Glutamatergic neuron (in vitro differentiated cells): ENCODE measurements at regions not wholly inside any gene's neighbourhood (a gene's known extent, or its start where the extent isn't known, plus 50 kb on each side); places are given as distances from the start of the nearest gene placed in this dataset.

ENCODE experiments used
- DNase-seq: peaks from one replicate; pipeline ENCODE4 v3.0.0; 2022
- H3K27ac Mint-ChIP-seq: one replicate; pipeline ENCODE4 v1.8.0; 2020; ENCODE audit warnings: mild to moderate bottlenecking, mixed read lengths, inconsistent platforms; ENCODE audit not compliant: unreplicated experiment
- H3K27me3 Mint-ChIP-seq: one replicate; pipeline ENCODE4 v1.8.0; 2020; ENCODE audit warnings: mild to moderate bottlenecking, moderate library complexity, mixed read lengths, inconsistent platforms; ENCODE audit not compliant: unreplicated experiment
- H3K36me3 Mint-ChIP-seq: one replicate; pipeline ENCODE4 v1.8.0; 2020; ENCODE audit warnings: mild to moderate bottlenecking, mixed read lengths, inconsistent platforms; ENCODE audit not compliant: unreplicated experiment
- H3K4me1 Mint-ChIP-seq: one replicate; pipeline ENCODE4 v1.8.0; 2020; ENCODE audit warnings: mild to moderate bottlenecking, low read depth, mixed read lengths, inconsistent platforms; ENCODE audit not compliant: unreplicated experiment
- H3K4me3 Mint-ChIP-seq: one replicate; pipeline ENCODE4 v1.8.0; 2020; ENCODE audit warnings: mild to moderate bottlenecking, mixed read lengths, inconsistent platforms; ENCODE audit not compliant: unreplicated experiment
- H3K9me3 Mint-ChIP-seq: one replicate; pipeline ENCODE4 v1.8.0; 2020; ENCODE audit warnings: mild to moderate bottlenecking, moderate library complexity, mixed read lengths, inconsistent platforms; ENCODE audit not compliant: unreplicated experiment
- CTCF ChIP-seq: fragments of 200-600 bp; sonication (generic); IDR thresholded peaks from one replicate; pipeline ENCODE4 v1.5.0; 2021; ENCODE audit not compliant: partially characterized antibody, unreplicated experiment

DNA sequence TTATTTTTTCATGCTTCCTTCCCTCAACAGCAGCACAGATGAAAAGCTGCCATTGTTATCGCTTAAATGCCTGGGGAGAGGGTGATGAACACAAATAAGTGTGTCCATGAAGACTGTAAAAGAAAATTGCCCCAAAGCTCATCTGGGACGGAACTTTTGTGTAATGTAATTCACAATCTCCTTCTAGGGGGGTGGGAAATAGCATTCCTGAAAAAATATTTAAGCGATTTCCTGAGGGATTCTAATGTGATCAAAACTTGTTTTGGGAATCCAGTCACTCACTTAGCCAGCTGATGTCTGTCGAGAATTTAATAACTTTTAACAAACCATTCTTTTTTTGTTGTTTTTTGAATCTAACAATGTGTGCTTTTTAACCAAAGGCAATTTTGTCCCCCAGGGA, 427.9 kb downstream of the PLCL1 start:
- no peak overlapping the region for H3K4me3 Mint-ChIP-seq
- H3K9me3 Mint-ChIP-seq, result no peaks in the 10 kb centered on the region
- H3K27ac Mint-ChIP-seq, result no peak overlapping the region
- no peak for DNase-seq
- TF ChIP-seq CTCF, result no peak
- H3K36me3 Mint-ChIP-seq, result no peaks in the 10 kb centered on the region
- no peaks in the 10 kb centered on the region for H3K4me1 Mint-ChIP-seq
- H3K27me3 Mint-ChIP-seq, result no peaks in the 10 kb centered on the region

DNA sequence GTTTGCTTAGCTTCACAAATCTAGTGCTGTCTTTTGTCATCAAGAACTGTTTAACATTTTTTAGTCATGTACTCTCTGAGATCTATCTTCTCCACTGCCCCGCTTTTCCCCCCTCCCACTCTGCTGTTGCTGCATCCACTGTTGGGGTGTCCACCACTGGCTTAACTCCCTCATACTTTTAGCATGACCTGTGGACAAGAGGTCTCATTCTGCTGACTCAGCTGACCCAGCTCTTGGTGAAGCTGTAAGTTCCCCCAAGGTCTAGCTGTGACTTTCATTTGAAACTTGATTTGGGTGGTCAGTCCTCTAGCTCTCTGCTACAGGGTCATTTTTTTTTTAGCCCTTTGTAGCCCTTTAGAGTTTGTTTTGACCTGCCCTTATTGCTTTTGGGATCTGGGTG, 427.2 kb downstream of the PLCL1 start:
- TF ChIP-seq CTCF, result no peak
- H3K9me3 Mint-ChIP-seq, result no peaks in the 10 kb centered on the region
- H3K27ac Mint-ChIP-seq, result no peak overlapping the region
- no peak for DNase-seq
- H3K4me1 Mint-ChIP-seq, result no peaks in the 10 kb centered on the region
- H3K27me3 Mint-ChIP-seq, result no peaks in the 10 kb centered on the region
- H3K4me3 Mint-ChIP-seq, result no peak overlapping the region
- no peaks in the 10 kb centered on the region for H3K36me3 Mint-ChIP-seq

GRCh38 chr2:198220763-198221610, 416.6 kb downstream of the PLCL1 start:
- DNase-seq, result no peak
- no peaks in the 10 kb centered on the region for H3K9me3 Mint-ChIP-seq
- H3K27me3 Mint-ChIP-seq, result no peaks in the 10 kb centered on the region
- H3K4me3 Mint-ChIP-seq, result no peak overlapping the region
- no peak for TF ChIP-seq CTCF
- H3K4me1 Mint-ChIP-seq, result no peaks in the 10 kb centered on the region
- H3K36me3 Mint-ChIP-seq, result no peaks in the 10 kb centered on the region
- H3K27ac Mint-ChIP-seq, result no peak overlapping the region

- H3K4me3 Mint-ChIP-seq, result no peak overlapping the region
- no peak for TF ChIP-seq CTCF
- no peaks in the 10 kb centered on the region for H3K36me3 Mint-ChIP-seq
- no peaks in the 10 kb centered on the region for H3K9me3 Mint-ChIP-seq
- no peak overlapping the region for H3K27ac Mint-ChIP-seq
- no peak for DNase-seq
- peaks cover 1% of the 10 kb centered on the region for H3K4me1 Mint-ChIP-seq
- no peaks in the 10 kb centered on the region for H3K27me3 Mint-ChIP-seq
These were observed 414.9 kb downstream of the PLCL1 start for GRCh38 chr2:198219292-198219691.

GRCh38 chr2:198214114-198214596, 409.8 kb downstream of the PLCL1 start:
- no peaks in the 10 kb centered on the region for H3K27me3 Mint-ChIP-seq
- no peaks in the 10 kb centered on the region for H3K36me3 Mint-ChIP-seq
- peaks cover 8% of the 10 kb centered on the region for H3K4me1 Mint-ChIP-seq
- no peaks in the 10 kb centered on the region for H3K9me3 Mint-ChIP-seq
- no peak for DNase-seq
- peak overlapping the region; percentile 83 for H3K27ac Mint-ChIP-seq
- peak overlapping the region; percentile 11 for H3K4me3 Mint-ChIP-seq
- TF ChIP-seq CTCF, result no peak
